PFSK-1 (cell line): ENCODE measurements at regions not wholly inside any gene's neighbourhood (a gene's known extent, or its start where the extent isn't known, plus 50 kb on each side); places are given as distances from the start of the nearest gene placed in this dataset.

ENCODE experiments used
- FOXP2 ChIP-seq: optimal IDR thresholded peaks from 2 replicates; pipeline ENCODE3; 2011; ENCODE audit warnings: borderline replicate concordance, control low read depth, inconsistent platforms; ENCODE audit not compliant: insufficient read depth; ENCODE audit errors: extremely low read length, extremely low read depth
- POLR2AphosphoS5 ChIP-seq: IDR thresholded peaks from 2 replicates; pipeline ENCODE4 v1.6.1; 2012; ENCODE audit warnings: low read depth, mild to moderate bottlenecking, control low read depth, low read length, moderate library complexity
- REST ChIP-seq, 2 experiments: IDR thresholded peaks; 2 replicates each; pipeline versions ENCODE4 v1.6.1 to v1.8.0; 2011 to 2012; ENCODE audit warnings: low read depth in 2 of 2, low read length in 2 of 2, control low read depth in 1 of 2, inconsistent platforms in 1 of 2, mild to moderate bottlenecking in 1 of 2, moderate library complexity in 1 of 2; ENCODE audit not compliant: insufficient read depth in 1 of 2
- SIN3A ChIP-seq: IDR thresholded peaks from 2 replicates; pipeline ENCODE4 v1.6.1; 2012; ENCODE audit warnings: mild to moderate bottlenecking, low read length, moderate library complexity, borderline replicate concordance; ENCODE audit not compliant: insufficient read depth
- TAF1 ChIP-seq: IDR thresholded peaks from 2 replicates; pipeline ENCODE4 v1.6.1; 2012; ENCODE audit warnings: low read length, control low read depth, borderline replicate concordance; ENCODE audit not compliant: insufficient read depth

GRCh38 chr7:124261710-124262109 is 228.8 kb upstream of the TMEM229A start:
- no peak for TF ChIP-seq REST (IDR thresholded peaks at IDR 0.05; ENCODE audit: insufficient read depth in 1 of 2, low read depth in 2 of 2, low read length in 2 of 2)
- TF ChIP-seq FOXP2, result no peak
- no peak for TF ChIP-seq TAF1
- TF ChIP-seq SIN3A, result no peak

- TF ChIP-seq TAF1, result no peak
- no peak for TF ChIP-seq POLR2AphosphoS5
- TF ChIP-seq FOXP2, result no peak
- no peak for TF ChIP-seq REST (IDR thresholded peaks at IDR 0.05; ENCODE audit: insufficient read depth in 1 of 2, low read depth in 2 of 2, low read length in 2 of 2)
- TF ChIP-seq SIN3A, result no peak
Measured at GRCh38 chr7:124257638-124258308, 224.9 kb upstream of the TMEM229A start.

GRCh38 chr7:124255041-124255655 is 222.3 kb upstream of the TMEM229A start:
- TF ChIP-seq TAF1, result no peak
- no peak for TF ChIP-seq FOXP2
- no peak for TF ChIP-seq REST (IDR thresholded peaks at IDR 0.05; ENCODE audit: insufficient read depth in 1 of 2, low read depth in 2 of 2, low read length in 2 of 2)
- no peak for TF ChIP-seq SIN3A
- TF ChIP-seq POLR2AphosphoS5, result no peak

- TF ChIP-seq TAF1, result no peak
Measured at GRCh38 chr7:124254396-124254795, 221.5 kb upstream of the TMEM229A start.

GRCh38 chr7:124251636-124252035 is 218.8 kb upstream of the TMEM229A start:
- no peak for TF ChIP-seq FOXP2
- TF ChIP-seq REST (IDR thresholded peaks at IDR 0.05; ENCODE audit: insufficient read depth in 1 of 2, low read depth in 2 of 2, low read length in 2 of 2), result no peak
- TF ChIP-seq TAF1, result no peak
- no peak for TF ChIP-seq SIN3A
